ENCODE measurements at regions not wholly inside any gene's neighbourhood (a gene's known extent, or its start where the extent isn't known, plus 50 kb on each side); places are given as distances from the start of the nearest gene placed in this dataset.

- no peak for TF ChIP-seq CTCF (IDR thresholded peaks at IDR 0.05)
- TF ChIP-seq POLR2A (IDR thresholded peaks at IDR 0.05) = no peak
These were observed 99.8 kb downstream of the EPDR1 start for GRCh38 chr7:38020121-38020785.

All from Peyer's patch (tissue), 4 donors.